IMR-90 (cell line): ENCODE measurements at regions not wholly inside any gene's neighbourhood (a gene's known extent, or its start where the extent isn't known, plus 50 kb on each side); places are given as distances from the start of the nearest gene placed in this dataset.

Experiments
- ATAC-seq: fragments of 200-7000 bp; cut with Tn5 transposase; 2 replicates; pipeline ENCODE4 v1.9.1; 2020; ENCODE audit warnings: low read depth, mild to moderate bottlenecking, moderate library complexity
- BruUV-seq: library from RNA; stranded (reverse); fragments of 400-500 nt; replicated peaks from 2 replicates; lab custom pipeline; 2021; lab: Mats Ljungman, UMichigan
- CTCF ChIA-PET: fragments of 300-600 bp; formaldehyde crosslinking; extraction: SDS; loops from one replicate; lab custom pipeline; 2021; ENCODE audit warnings: antibody characterized with exemption; lab: Yijun Ruan, JAX
- POLR2A ChIA-PET: fragments of 300-600 bp; sonication (Branson Sonifier 250); formaldehyde crosslinking; loops from one replicate; lab custom pipeline; 2022; ENCODE audit warnings: antibody characterized with exemption; ENCODE audit not compliant: unreplicated experiment; lab: Charles Lee
- DNase-seq: peaks from one replicate; pipeline ENCODE4 v3.0.0; 2013
- H2AFZ ChIP-seq: replicated peaks from 2 replicates; pipeline ENCODE3; 2013; ENCODE audit warnings: low read length, mild to moderate bottlenecking; ENCODE audit not compliant: poor library complexity
- H2AK5ac ChIP-seq: 2 replicates; pipeline ENCODE4 v1.6.1; 2013; ENCODE audit warnings: low read depth, low read length, inconsistent platforms
- H2AK9ac ChIP-seq: replicated peaks from 2 replicates; pipeline ENCODE3; 2013; ENCODE audit warnings: mild to moderate bottlenecking, low read depth, low read length, moderate library complexity; ENCODE audit not compliant: poor library complexity
- H2BK120ac ChIP-seq: 2 replicates; pipeline ENCODE4 v1.6.1; 2013; ENCODE audit warnings: low read depth, low read length, inconsistent platforms
- H2BK15ac ChIP-seq: 3 replicates; pipeline ENCODE4 v1.6.1; 2013; ENCODE audit warnings: low read depth, low read length, inconsistent platforms
- H2BK20ac ChIP-seq: 2 replicates; pipeline ENCODE4 v1.6.1; 2013; ENCODE audit warnings: low read depth, mild to moderate bottlenecking, inconsistent platforms, low read length, moderate library complexity
- H2BK5ac ChIP-seq: 2 replicates; pipeline ENCODE4 v1.6.1; 2013; ENCODE audit warnings: mild to moderate bottlenecking, low read depth, low read length, inconsistent platforms; ENCODE audit not compliant: poor library complexity, severe bottlenecking
- H3K14ac ChIP-seq: replicated peaks from 2 replicates; pipeline ENCODE4 v1.6.1; 2013; ENCODE audit warnings: low read depth, low read length, inconsistent platforms
- H3K18ac ChIP-seq: 2 replicates; pipeline ENCODE4 v1.6.1; 2013; ENCODE audit warnings: low read depth, low read length, control low read depth
- H3K23ac ChIP-seq: 2 replicates; pipeline ENCODE4 v1.6.1; 2013; ENCODE audit warnings: low read depth, low read length, inconsistent platforms
- H3K27ac ChIP-seq: 2 replicates; pipeline ENCODE4 v1.5.1; 2013; ENCODE audit warnings: mild to moderate bottlenecking, control low read depth, low read length; ENCODE audit not compliant: insufficient read depth
- H3K27me3 ChIP-seq: 2 replicates; pipeline ENCODE4 v1.6.1; 2013; ENCODE audit warnings: low read length; ENCODE audit not compliant: control insufficient read depth, insufficient read depth
- H3K36me3 ChIP-seq: 2 replicates; pipeline ENCODE4 v1.6.1; 2013; ENCODE audit warnings: low read length, mixed read lengths; ENCODE audit not compliant: control insufficient read depth, insufficient read depth
- H3K4ac ChIP-seq: 2 replicates; pipeline ENCODE4 v1.6.1; 2013; ENCODE audit warnings: low read depth, low read length, inconsistent platforms
- H3K4me1 ChIP-seq: 2 replicates; pipeline ENCODE4 v1.6.1; 2013; ENCODE audit warnings: low read length, mixed read lengths; ENCODE audit not compliant: control insufficient read depth, insufficient read depth
- H3K4me2 ChIP-seq: 2 replicates; pipeline ENCODE4 v1.6.1; 2013; ENCODE audit warnings: low read depth, mild to moderate bottlenecking, control low read depth, low read length, moderate library complexity
- H3K4me3 ChIP-seq: 2 replicates; pipeline ENCODE4 v1.5.1; 2013; ENCODE audit warnings: low read depth, mild to moderate bottlenecking, control low read depth, low read length, moderate library complexity; ENCODE audit not compliant: insufficient read depth
- H3K56ac ChIP-seq: 2 replicates; pipeline ENCODE4 v1.6.1; 2013; ENCODE audit warnings: low read length, inconsistent platforms; ENCODE audit not compliant: insufficient read depth; ENCODE audit errors: extremely low read depth
- H3K79me1 ChIP-seq, 2 experiments: 2 replicates each; pipeline ENCODE4 v1.6.1; 2013; ENCODE audit warnings: low read length in 2 of 2, inconsistent platforms in 1 of 2, low read depth in 1 of 2
- H3K9ac ChIP-seq: 2 replicates; pipeline ENCODE4 v1.6.1; 2013; ENCODE audit warnings: low read depth, low read length, control low read depth
- H3K9me1 ChIP-seq: 2 replicates; pipeline ENCODE4 v1.6.1; 2013; ENCODE audit warnings: low read length, inconsistent platforms; ENCODE audit not compliant: insufficient read depth
- H3K9me3 ChIP-seq: 2 replicates; pipeline ENCODE4 v1.6.1; 2013; ENCODE audit warnings: low read length; ENCODE audit not compliant: control insufficient read depth, insufficient read depth
- H4K20me1 ChIP-seq: 2 replicates; pipeline ENCODE4 v1.6.1; 2013; ENCODE audit warnings: low read length, inconsistent platforms; ENCODE audit not compliant: insufficient read depth
- H4K5ac ChIP-seq: 2 replicates; pipeline ENCODE4 v1.6.1; 2013; ENCODE audit warnings: mild to moderate bottlenecking, low read depth, low read length, control low read depth
- H4K8ac ChIP-seq, 2 experiments: 2 replicates each; pipeline ENCODE4 v1.6.1; 2013; ENCODE audit warnings: low read depth in 2 of 2, low read length in 2 of 2, control low read depth in 1 of 2, inconsistent platforms in 1 of 2
- H4K91ac ChIP-seq: 2 replicates; pipeline ENCODE4 v1.6.1; 2013; ENCODE audit warnings: low read depth, low read length, inconsistent platforms; ENCODE audit not compliant: insufficient read depth
- BHLHE40 ChIP-seq: fragments of 150-350 bp; IDR thresholded peaks from 2 replicates; pipeline ENCODE4 v1.6.1; 2016; ENCODE audit warnings: mild to moderate bottlenecking, low read depth, low read length
- CEBPB ChIP-seq: IDR thresholded peaks from 2 replicates; pipeline ENCODE4 v1.6.1; 2012; ENCODE audit warnings: low read depth, low read length, improper control_type of control experiment
- CHD1 ChIP-seq: IDR thresholded peaks from 2 replicates; pipeline ENCODE4 v1.6.1; 2012; ENCODE audit warnings: low read depth, low read length, improper control_type of control experiment
- FOS ChIP-seq: fragments of 150-350 bp; IDR thresholded peaks from 2 replicates; pipeline ENCODE4 v1.6.1; 2016; ENCODE audit warnings: low read depth, low read length
- MAFK ChIP-seq: IDR thresholded peaks from 2 replicates; pipeline ENCODE4 v1.6.1; 2012; ENCODE audit warnings: low read depth, low read length, improper control_type of control experiment
- MAZ ChIP-seq: IDR thresholded peaks from 2 replicates; pipeline ENCODE4 v1.6.1; 2012; ENCODE audit warnings: low read depth, mild to moderate bottlenecking, low read length, improper control_type of control experiment, moderate library complexity, borderline replicate concordance
- MXI1 ChIP-seq: IDR thresholded peaks from 2 replicates; pipeline ENCODE4 v1.6.1; 2012; ENCODE audit warnings: low read depth, mild to moderate bottlenecking, low read length, moderate library complexity, borderline replicate concordance
- NFE2L2 ChIP-seq: fragments of 150-350 bp; IDR thresholded peaks from 2 replicates; pipeline ENCODE4 v1.6.1; 2016; ENCODE audit warnings: low read depth, mild to moderate bottlenecking, low read length
- POLR2A ChIP-seq: IDR thresholded peaks from 2 replicates; pipeline ENCODE4 v1.6.1; 2012; ENCODE audit warnings: mild to moderate bottlenecking, low read depth, low read length
- RAD21 ChIP-seq: IDR thresholded peaks from 2 replicates; pipeline ENCODE4 v1.6.1; 2012; ENCODE audit warnings: low read length, improper control_type of control experiment
- RCOR1 ChIP-seq: IDR thresholded peaks from 2 replicates; pipeline ENCODE4 v1.6.1; 2012; ENCODE audit warnings: mild to moderate bottlenecking, low read length, improper control_type of control experiment; ENCODE audit not compliant: insufficient replicate concordance
- RFX5 ChIP-seq: IDR thresholded peaks from 2 replicates; pipeline ENCODE4 v1.8.0; 2012; ENCODE audit warnings: low read depth, mild to moderate bottlenecking, low read length, moderate library complexity
- SMC3 ChIP-seq: fragments of 150-350 bp; IDR thresholded peaks from 2 replicates; pipeline ENCODE4 v1.6.1; 2016; ENCODE audit warnings: low read depth, mild to moderate bottlenecking, antibody characterized with exemption, low read length, moderate library complexity
- WGBS, 2 experiments: methylation state at CpG; one replicate each; pipeline versions ENCODE4 v1.1.5 to v1.1.7; 2013; ENCODE audit warnings: missing lambda C conversion rate in 2 of 2; ENCODE audit not compliant: insufficient read length in 1 of 2; ENCODE audit errors: extremely low coverage in 2 of 2; 5-methylcytosine and 5-hydroxymethylcytosine counted together
- dilution Hi-C: fragments of 300-500 bp; cut with HindIII; formaldehyde crosslinking; loops from one replicate; pipeline ENCODE4 v1.14.3; 2018; ENCODE audit warnings: low sequenced_read_pairs; ENCODE audit not compliant: unreplicated experiment
- in situ Hi-C: fragments of 300-500 bp; cut with MboI; formaldehyde crosslinking; loops from 3 replicates; pipeline ENCODE4 v1.14.3; 2019; ENCODE audit warnings: low sequenced_read_pairs, inconsistent platforms, mixed read lengths
- intact Hi-C: fragments of 100-400 bp; cut with micrococcal nuclease; formaldehyde crosslinking; loops from 2 replicates; pipeline ENCODE4 v1.10.0; 2022
- TF ChIP-seq, protein P1 (sequence below): fragments of 150-350 bp; IDR thresholded peaks from 2 replicates; pipeline ENCODE4 v1.6.1; 2017; ENCODE audit warnings: mild to moderate bottlenecking, antibody characterized with exemption, low read length, low read depth
- TF ChIP-seq, protein P2 (sequence below): conservative IDR thresholded peaks from 2 replicates; pipeline ENCODE4 v1.5.1; 2012; ENCODE audit warnings: mild to moderate bottlenecking, low read depth, low read length, improper control_type of control experiment
- TF ChIP-seq, protein P3 (sequence below): fragments of 150-350 bp; IDR thresholded peaks from 2 replicates; pipeline ENCODE4 v1.6.1; 2016; ENCODE audit warnings: low read depth, mild to moderate bottlenecking, low read length, moderate library complexity, borderline replicate concordance

DNA sequence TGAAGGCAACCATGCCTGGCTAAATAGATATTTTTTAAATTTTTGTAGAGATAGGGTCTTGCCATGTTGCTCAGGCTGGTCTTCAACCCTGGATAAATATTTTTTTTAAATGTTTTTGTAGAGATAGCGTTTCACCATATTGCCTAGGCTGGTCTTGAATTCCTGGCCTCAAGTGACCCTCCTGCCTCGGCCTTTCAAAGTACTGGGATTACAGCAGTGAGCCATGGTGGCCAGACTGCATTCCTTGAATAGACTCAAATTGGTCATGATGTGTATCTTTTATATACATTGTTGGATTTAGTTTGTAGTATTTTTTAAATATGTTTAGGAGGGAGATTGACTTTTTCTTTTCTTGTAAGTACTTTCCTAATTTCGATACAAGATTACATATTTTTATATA, 325.7 kb upstream of the C11orf87 start:
- H3K4ac ChIP-seq: no peak overlapping the region
- H3K14ac ChIP-seq: no peak overlapping the region
- H4K20me1 ChIP-seq: no peaks in the 10 kb centered on the region
- H3K9me1 ChIP-seq: no peaks in the 10 kb centered on the region
- H4K8ac ChIP-seq: no peak overlapping the region
- H2BK20ac ChIP-seq: no peak overlapping the region
- no peak overlapping the region for H3K23ac ChIP-seq
- H3K27me3 ChIP-seq: no peaks in the 10 kb centered on the region
- WGBS, 2 experiments: no CpG with 5 or more reads among the region's 3 CpGs
- H3K79me1 ChIP-seq: no peaks in the 10 kb centered on the region
- BruUV-seq: no TSS peak
- no peak overlapping the region for H2AK9ac ChIP-seq
- POLR2A ChIA-PET: no interaction called here
- no peak overlapping the region for H3K9ac ChIP-seq
- H3K9me3 ChIP-seq: no peaks in the 10 kb centered on the region
- no peak for ATAC-seq
- dilution Hi-C loops (no loop called here), intact Hi-C loops (loop anchor here (10.0 kb wide), 1 partner anchor 839 kb away; no protein-coding TSS in a partner anchor), in situ Hi-C loops (no loop called here)
- no peaks in the 10 kb centered on the region for H3K4me1 ChIP-seq
- H2AFZ ChIP-seq: no peak overlapping the region
- no peak for DNase-seq
- TF ChIP-seq RFX5 (no peak), SMC3 (no peak), POLR2A (no peak), RCOR1 (no peak), CEBPB (no peak), BHLHE40 (no peak), NFE2L2 (no peak), RAD21 (no peak), CHD1 (no peak), MAFK (no peak), FOS (no peak), MAZ (no peak), MXI1 (no peak)
- TF ChIP-seq, protein P1, sequence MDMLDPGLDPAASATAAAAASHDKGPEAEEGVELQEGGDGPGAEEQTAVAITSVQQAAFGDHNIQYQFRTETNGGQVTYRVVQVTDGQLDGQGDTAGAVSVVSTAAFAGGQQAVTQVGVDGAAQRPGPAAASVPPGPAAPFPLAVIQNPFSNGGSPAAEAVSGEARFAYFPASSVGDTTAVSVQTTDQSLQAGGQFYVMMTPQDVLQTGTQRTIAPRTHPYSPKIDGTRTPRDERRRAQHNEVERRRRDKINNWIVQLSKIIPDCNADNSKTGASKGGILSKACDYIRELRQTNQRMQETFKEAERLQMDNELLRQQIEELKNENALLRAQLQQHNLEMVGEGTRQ: no peak
- TF ChIP-seq, protein P2, sequence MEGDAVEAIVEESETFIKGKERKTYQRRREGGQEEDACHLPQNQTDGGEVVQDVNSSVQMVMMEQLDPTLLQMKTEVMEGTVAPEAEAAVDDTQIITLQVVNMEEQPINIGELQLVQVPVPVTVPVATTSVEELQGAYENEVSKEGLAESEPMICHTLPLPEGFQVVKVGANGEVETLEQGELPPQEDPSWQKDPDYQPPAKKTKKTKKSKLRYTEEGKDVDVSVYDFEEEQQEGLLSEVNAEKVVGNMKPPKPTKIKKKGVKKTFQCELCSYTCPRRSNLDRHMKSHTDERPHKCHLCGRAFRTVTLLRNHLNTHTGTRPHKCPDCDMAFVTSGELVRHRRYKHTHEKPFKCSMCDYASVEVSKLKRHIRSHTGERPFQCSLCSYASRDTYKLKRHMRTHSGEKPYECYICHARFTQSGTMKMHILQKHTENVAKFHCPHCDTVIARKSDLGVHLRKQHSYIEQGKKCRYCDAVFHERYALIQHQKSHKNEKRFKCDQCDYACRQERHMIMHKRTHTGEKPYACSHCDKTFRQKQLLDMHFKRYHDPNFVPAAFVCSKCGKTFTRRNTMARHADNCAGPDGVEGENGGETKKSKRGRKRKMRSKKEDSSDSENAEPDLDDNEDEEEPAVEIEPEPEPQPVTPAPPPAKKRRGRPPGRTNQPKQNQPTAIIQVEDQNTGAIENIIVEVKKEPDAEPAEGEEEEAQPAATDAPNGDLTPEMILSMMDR: no peak
- TF ChIP-seq, protein P3, sequence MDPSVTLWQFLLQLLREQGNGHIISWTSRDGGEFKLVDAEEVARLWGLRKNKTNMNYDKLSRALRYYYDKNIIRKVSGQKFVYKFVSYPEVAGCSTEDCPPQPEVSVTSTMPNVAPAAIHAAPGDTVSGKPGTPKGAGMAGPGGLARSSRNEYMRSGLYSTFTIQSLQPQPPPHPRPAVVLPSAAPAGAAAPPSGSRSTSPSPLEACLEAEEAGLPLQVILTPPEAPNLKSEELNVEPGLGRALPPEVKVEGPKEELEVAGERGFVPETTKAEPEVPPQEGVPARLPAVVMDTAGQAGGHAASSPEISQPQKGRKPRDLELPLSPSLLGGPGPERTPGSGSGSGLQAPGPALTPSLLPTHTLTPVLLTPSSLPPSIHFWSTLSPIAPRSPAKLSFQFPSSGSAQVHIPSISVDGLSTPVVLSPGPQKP: no peak
- H4K5ac ChIP-seq: no peak overlapping the region
- H3K18ac ChIP-seq: no peak overlapping the region
- CTCF ChIA-PET: no interaction called here
- no peak overlapping the region for H3K4me2 ChIP-seq
- no peaks in the 10 kb centered on the region for H3K36me3 ChIP-seq
- no peak overlapping the region for H2BK15ac ChIP-seq
- no peak overlapping the region for H2BK5ac ChIP-seq
- no peak overlapping the region for H3K56ac ChIP-seq
- no peak overlapping the region for H2AK5ac ChIP-seq
- H4K91ac ChIP-seq: no peak overlapping the region
- no peak overlapping the region for H3K4me3 ChIP-seq
- no peak overlapping the region for H3K27ac ChIP-seq
- H2BK120ac ChIP-seq: no peak overlapping the region
